Hepatocyte (in vitro differentiated cells): ENCODE measurements at regions not wholly inside any gene's neighbourhood (a gene's known extent, or its start where the extent isn't known, plus 50 kb on each side); places are given as distances from the start of the nearest gene placed in this dataset.

Experiments
- EZH2 ChIP-seq: fragments of 200-600 bp; sonication (generic); IDR thresholded peaks from 2 replicates; pipeline ENCODE4 v1.6.1; 2016; ENCODE audit warnings: antibody characterized with exemption, mild to moderate bottlenecking, borderline replicate concordance
- EZH2phosphoT487 ChIP-seq: fragments of 200-600 bp; sonication (generic); IDR thresholded peaks from one replicate; pipeline ENCODE4 v1.6.1; 2018; ENCODE audit warnings: antibody characterized with exemption, mild to moderate bottlenecking, low read depth, moderate library complexity; ENCODE audit not compliant: unreplicated experiment, severe bottlenecking
- TF ChIP-seq, protein P1 (sequence below): fragments of 200-600 bp; sonication (generic); IDR thresholded peaks from 2 replicates; pipeline ENCODE4 v1.5.1; 2016; ENCODE audit warnings: antibody characterized with exemption, mild to moderate bottlenecking; ENCODE audit not compliant: poor library complexity

DNA sequence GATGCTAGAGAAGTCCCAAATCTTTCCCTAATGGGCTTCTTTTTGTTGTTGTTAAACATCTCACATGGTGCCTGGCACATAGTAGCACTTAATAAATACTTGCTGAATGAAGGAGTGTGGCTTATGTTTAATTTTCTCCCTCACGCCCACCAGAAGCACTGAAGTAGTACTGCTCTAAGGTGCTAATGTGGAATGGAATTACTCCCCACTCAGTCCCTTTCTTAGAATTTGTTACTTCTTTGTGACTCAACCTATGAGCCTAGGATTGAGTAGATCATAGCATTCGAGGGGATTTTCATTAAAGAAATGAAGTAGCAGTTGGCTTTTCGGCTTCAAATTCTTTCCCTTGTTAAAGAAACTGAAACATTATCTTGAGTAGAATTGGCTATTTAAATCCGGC is 192.8 kb downstream of the CLIC5 start:
- TF ChIP-seq, protein P1, sequence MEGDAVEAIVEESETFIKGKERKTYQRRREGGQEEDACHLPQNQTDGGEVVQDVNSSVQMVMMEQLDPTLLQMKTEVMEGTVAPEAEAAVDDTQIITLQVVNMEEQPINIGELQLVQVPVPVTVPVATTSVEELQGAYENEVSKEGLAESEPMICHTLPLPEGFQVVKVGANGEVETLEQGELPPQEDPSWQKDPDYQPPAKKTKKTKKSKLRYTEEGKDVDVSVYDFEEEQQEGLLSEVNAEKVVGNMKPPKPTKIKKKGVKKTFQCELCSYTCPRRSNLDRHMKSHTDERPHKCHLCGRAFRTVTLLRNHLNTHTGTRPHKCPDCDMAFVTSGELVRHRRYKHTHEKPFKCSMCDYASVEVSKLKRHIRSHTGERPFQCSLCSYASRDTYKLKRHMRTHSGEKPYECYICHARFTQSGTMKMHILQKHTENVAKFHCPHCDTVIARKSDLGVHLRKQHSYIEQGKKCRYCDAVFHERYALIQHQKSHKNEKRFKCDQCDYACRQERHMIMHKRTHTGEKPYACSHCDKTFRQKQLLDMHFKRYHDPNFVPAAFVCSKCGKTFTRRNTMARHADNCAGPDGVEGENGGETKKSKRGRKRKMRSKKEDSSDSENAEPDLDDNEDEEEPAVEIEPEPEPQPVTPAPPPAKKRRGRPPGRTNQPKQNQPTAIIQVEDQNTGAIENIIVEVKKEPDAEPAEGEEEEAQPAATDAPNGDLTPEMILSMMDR: no peak
- TF ChIP-seq EZH2 (no peak), EZH2phosphoT487 (no peak)
